Mammary epithelial cell (primary cell): ENCODE measurements at regions not wholly inside any gene's neighbourhood (a gene's known extent, or its start where the extent isn't known, plus 50 kb on each side); places are given as distances from the start of the nearest gene placed in this dataset.

Experiments used
- EZH2 ChIP-seq: IDR thresholded peaks from 2 replicates; pipeline ENCODE4 v1.6.1; 2012; ENCODE audit warnings: low read length, inconsistent platforms, borderline replicate concordance
- TF ChIP-seq, protein P1 (sequence below), 2 donors: IDR thresholded peaks in 1 of 2; conservative IDR thresholded peaks in 1 of 2; 2 replicates each; pipeline ENCODE4 v1.5.1; 2011 to 2012; ENCODE audit warnings: inconsistent platforms in 2 of 2, low read length in 2 of 2, mild to moderate bottlenecking in 2 of 2, control low read depth in 1 of 2, low read depth in 1 of 2; ENCODE audit not compliant: insufficient read depth in 1 of 2; ENCODE audit errors: extremely low read depth in 1 of 2

DNA sequence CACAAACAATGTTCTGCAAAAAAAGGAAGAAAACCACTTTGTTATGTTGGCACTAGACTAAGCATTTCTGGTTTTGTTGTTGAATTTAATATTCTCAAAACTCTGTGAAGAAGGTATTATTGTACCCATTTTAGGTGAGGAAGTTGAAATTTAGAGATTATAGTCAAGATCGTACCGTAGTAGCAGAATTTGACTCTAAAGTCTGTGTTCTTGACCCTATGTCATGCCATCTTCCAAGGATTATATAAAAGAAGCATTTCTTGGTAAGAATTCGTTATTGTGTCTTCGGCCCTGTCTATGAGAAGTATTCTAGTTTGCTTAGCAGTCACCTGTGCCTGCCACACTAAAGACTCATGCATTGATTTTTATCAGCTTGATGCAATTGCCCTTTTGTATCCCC, 104.4 kb upstream of the MAP9 start:
- TF ChIP-seq, protein P1, sequence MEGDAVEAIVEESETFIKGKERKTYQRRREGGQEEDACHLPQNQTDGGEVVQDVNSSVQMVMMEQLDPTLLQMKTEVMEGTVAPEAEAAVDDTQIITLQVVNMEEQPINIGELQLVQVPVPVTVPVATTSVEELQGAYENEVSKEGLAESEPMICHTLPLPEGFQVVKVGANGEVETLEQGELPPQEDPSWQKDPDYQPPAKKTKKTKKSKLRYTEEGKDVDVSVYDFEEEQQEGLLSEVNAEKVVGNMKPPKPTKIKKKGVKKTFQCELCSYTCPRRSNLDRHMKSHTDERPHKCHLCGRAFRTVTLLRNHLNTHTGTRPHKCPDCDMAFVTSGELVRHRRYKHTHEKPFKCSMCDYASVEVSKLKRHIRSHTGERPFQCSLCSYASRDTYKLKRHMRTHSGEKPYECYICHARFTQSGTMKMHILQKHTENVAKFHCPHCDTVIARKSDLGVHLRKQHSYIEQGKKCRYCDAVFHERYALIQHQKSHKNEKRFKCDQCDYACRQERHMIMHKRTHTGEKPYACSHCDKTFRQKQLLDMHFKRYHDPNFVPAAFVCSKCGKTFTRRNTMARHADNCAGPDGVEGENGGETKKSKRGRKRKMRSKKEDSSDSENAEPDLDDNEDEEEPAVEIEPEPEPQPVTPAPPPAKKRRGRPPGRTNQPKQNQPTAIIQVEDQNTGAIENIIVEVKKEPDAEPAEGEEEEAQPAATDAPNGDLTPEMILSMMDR (conservative IDR thresholded peaks at IDR 0.05 in 1 of 2, IDR thresholded peaks at IDR 0.05 in 1 of 2; ENCODE audit: extremely low read depth in 1 of 2, insufficient read depth in 1 of 2, low read depth in 1 of 2, low read length in 2 of 2), result no peak
- TF ChIP-seq EZH2, result no peak
